ENCODE measurements at regions not wholly inside any gene's neighbourhood (a gene's known extent, or its start where the extent isn't known, plus 50 kb on each side); places are given as distances from the start of the nearest gene placed in this dataset.

GRCh38 chr13:88068975-88069374, 397.8 kb downstream of the SLITRK5 start:
- H3K27ac Mint-ChIP-seq: no peak overlapping the region
- DNase-seq (ENCODE audit: low spot score) (peak; percentile 79), ATAC-seq (peak; percentile 99)
- ChIA-PET CTCF (interaction anchor here (0.6 to 1.7 kb wide), 6 partner anchors 10 to 1627 kb away, joined by 3 to 15 read pairs (median 4); no protein-coding TSS in a partner anchor), POLR2A (no interaction called here)
- TF ChIP-seq TEAD1 (CRISPR knock-in tag; IDR thresholded peaks at IDR 0.05) (no peak), TCF7 (CRISPR knock-in tag; IDR thresholded peaks at IDR 0.05; ENCODE audit: low read depth) (no peak), FOXJ3 (CRISPR knock-in tag; IDR thresholded peaks at IDR 0.05; ENCODE audit: borderline replicate concordance) (no peak), AR (CRISPR knock-in tag; IDR thresholded peaks at IDR 0.05) (no peak), ZNF416 (CRISPR knock-in tag; IDR thresholded peaks at IDR 0.05) (no peak)
- TF ChIP-seq, protein P1, sequence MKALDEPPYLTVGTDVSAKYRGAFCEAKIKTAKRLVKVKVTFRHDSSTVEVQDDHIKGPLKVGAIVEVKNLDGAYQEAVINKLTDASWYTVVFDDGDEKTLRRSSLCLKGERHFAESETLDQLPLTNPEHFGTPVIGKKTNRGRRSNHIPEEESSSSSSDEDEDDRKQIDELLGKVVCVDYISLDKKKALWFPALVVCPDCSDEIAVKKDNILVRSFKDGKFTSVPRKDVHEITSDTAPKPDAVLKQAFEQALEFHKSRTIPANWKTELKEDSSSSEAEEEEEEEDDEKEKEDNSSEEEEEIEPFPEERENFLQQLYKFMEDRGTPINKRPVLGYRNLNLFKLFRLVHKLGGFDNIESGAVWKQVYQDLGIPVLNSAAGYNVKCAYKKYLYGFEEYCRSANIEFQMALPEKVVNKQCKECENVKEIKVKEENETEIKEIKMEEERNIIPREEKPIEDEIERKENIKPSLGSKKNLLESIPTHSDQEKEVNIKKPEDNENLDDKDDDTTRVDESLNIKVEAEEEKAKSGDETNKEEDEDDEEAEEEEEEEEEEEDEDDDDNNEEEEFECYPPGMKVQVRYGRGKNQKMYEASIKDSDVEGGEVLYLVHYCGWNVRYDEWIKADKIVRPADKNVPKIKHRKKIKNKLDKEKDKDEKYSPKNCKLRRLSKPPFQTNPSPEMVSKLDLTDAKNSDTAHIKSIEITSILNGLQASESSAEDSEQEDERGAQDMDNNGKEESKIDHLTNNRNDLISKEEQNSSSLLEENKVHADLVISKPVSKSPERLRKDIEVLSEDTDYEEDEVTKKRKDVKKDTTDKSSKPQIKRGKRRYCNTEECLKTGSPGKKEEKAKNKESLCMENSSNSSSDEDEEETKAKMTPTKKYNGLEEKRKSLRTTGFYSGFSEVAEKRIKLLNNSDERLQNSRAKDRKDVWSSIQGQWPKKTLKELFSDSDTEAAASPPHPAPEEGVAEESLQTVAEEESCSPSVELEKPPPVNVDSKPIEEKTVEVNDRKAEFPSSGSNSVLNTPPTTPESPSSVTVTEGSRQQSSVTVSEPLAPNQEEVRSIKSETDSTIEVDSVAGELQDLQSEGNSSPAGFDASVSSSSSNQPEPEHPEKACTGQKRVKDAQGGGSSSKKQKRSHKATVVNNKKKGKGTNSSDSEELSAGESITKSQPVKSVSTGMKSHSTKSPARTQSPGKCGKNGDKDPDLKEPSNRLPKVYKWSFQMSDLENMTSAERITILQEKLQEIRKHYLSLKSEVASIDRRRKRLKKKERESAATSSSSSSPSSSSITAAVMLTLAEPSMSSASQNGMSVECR (CRISPR knock-in tag; IDR thresholded peaks at IDR 0.05; ENCODE audit: borderline replicate concordance): no peak
- no peaks in the 10 kb centered on the region for H3K36me3 Mint-ChIP-seq
- H3K9me3 Mint-ChIP-seq: no peaks in the 10 kb centered on the region
- no peak overlapping the region for H3K4me3 Mint-ChIP-seq
- no peaks in the 10 kb centered on the region for H3K27me3 Mint-ChIP-seq (ENCODE audit: low read depth)
- no peaks in the 10 kb centered on the region for H3K4me1 Mint-ChIP-seq

DNA sequence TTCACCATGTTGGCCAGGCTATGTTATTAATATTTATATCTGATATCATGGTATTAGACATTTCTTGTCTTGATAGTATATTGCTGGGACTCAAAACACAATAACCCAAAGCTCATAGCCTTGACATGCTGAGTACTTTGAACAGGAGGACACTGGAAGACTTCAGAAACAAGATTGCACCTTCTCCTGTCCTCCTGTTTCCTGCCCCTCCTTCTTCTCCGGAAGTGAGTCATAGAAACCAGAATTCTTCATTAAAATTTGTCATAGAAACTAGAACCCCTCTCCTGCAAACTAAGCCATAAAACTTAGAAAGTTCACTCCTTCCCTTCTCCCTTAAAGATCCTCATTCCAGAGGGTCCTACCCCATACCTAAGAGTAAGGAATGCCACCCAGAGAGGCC, 400.2 kb downstream of the SLITRK5 start:
- Mint-ChIP-seq H3K36me3 (no peaks in the 10 kb centered on the region), H3K9me3 (no peaks in the 10 kb centered on the region), H3K4me1 (no peaks in the 10 kb centered on the region), H3K4me3 (no peak overlapping the region), H3K27me3 (ENCODE audit: low read depth) (no peaks in the 10 kb centered on the region), H3K27ac (no peak overlapping the region)
- no peak for DNase-seq (ENCODE audit: low spot score)
- ChIA-PET POLR2A (no interaction called here), CTCF (no interaction called here)
- ATAC-seq: no peak
- TF ChIP-seq ZNF263 (CRISPR knock-in tag; IDR thresholded peaks at IDR 0.05; ENCODE audit: low read depth) (no peak), NFE2L1 (CRISPR knock-in tag; IDR thresholded peaks at IDR 0.05) (no peak), ZNF219 (CRISPR knock-in tag; IDR thresholded peaks at IDR 0.05; ENCODE audit: borderline replicate concordance) (no peak), NR1H2 (CRISPR knock-in tag; IDR thresholded peaks at IDR 0.05) (no peak), CDX4 (CRISPR knock-in tag; IDR thresholded peaks at IDR 0.05; ENCODE audit: borderline replicate concordance) (no peak), ZNF281 (CRISPR knock-in tag; IDR thresholded peaks at IDR 0.05) (no peak), OVOL2 (CRISPR knock-in tag; IDR thresholded peaks at IDR 0.05; ENCODE audit: borderline replicate concordance) (no peak), TCF7 (CRISPR knock-in tag; IDR thresholded peaks at IDR 0.05; ENCODE audit: low read depth) (no peak), FOXJ3 (CRISPR knock-in tag; IDR thresholded peaks at IDR 0.05; ENCODE audit: borderline replicate concordance) (no peak), AR (CRISPR knock-in tag; IDR thresholded peaks at IDR 0.05) (no peak)
- TF ChIP-seq, protein P2, sequence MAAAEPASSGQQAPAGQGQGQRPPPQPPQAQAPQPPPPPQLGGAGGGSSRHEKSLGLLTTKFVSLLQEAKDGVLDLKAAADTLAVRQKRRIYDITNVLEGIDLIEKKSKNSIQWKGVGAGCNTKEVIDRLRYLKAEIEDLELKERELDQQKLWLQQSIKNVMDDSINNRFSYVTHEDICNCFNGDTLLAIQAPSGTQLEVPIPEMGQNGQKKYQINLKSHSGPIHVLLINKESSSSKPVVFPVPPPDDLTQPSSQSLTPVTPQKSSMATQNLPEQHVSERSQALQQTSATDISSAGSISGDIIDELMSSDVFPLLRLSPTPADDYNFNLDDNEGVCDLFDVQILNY (CRISPR knock-in tag; IDR thresholded peaks at IDR 0.05): no peak
- TF ChIP-seq, protein P3, sequence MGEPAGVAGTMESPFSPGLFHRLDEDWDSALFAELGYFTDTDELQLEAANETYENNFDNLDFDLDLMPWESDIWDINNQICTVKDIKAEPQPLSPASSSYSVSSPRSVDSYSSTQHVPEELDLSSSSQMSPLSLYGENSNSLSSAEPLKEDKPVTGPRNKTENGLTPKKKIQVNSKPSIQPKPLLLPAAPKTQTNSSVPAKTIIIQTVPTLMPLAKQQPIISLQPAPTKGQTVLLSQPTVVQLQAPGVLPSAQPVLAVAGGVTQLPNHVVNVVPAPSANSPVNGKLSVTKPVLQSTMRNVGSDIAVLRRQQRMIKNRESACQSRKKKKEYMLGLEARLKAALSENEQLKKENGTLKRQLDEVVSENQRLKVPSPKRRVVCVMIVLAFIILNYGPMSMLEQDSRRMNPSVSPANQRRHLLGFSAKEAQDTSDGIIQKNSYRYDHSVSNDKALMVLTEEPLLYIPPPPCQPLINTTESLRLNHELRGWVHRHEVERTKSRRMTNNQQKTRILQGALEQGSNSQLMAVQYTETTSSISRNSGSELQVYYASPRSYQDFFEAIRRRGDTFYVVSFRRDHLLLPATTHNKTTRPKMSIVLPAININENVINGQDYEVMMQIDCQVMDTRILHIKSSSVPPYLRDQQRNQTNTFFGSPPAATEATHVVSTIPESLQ (CRISPR knock-in tag; IDR thresholded peaks at IDR 0.05): no peak
- TF ChIP-seq, protein P4, sequence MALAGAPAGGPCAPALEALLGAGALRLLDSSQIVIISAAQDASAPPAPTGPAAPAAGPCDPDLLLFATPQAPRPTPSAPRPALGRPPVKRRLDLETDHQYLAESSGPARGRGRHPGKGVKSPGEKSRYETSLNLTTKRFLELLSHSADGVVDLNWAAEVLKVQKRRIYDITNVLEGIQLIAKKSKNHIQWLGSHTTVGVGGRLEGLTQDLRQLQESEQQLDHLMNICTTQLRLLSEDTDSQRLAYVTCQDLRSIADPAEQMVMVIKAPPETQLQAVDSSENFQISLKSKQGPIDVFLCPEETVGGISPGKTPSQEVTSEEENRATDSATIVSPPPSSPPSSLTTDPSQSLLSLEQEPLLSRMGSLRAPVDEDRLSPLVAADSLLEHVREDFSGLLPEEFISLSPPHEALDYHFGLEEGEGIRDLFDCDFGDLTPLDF (CRISPR knock-in tag; IDR thresholded peaks at IDR 0.05): no peak
